Superior temporal gyrus (tissue), 1 donor: ENCODE measurements at regions not wholly inside any gene's neighbourhood (a gene's known extent, or its start where the extent isn't known, plus 50 kb on each side); places are given as distances from the start of the nearest gene placed in this dataset.

Experiments
- DNase-seq: peaks from one replicate; pipeline ENCODE4 v3.0.0-alpha.2; 2016; ENCODE audit errors: extremely low spot score

- DNase-seq, result no peak
These were observed 315.2 kb upstream of the SHH start for GRCh38 chr7:156127166-156128134.

GRCh38 chr7:156125841-156126730 is 313.8 kb upstream of the SHH start:
- no peak for DNase-seq

- no peak for DNase-seq
These were observed 312.1 kb upstream of the SHH start for GRCh38 chr7:156124356-156124755.

GRCh38 chr7:156123362-156123761 is 311.1 kb upstream of the SHH start:
- no peak for DNase-seq

- no peak for DNase-seq
These were observed 310.6 kb upstream of the SHH start for GRCh38 chr7:156122752-156123354.

- no peak for DNase-seq
These were observed 309.7 kb upstream of the SHH start for GRCh38 chr7:156121956-156122355.

- DNase-seq, result no peak
These were observed 309.2 kb upstream of the SHH start for GRCh38 chr7:156121434-156121833.

- DNase-seq, result no peak
These were observed 308.3 kb upstream of the SHH start for GRCh38 chr7:156120552-156120951.

- no peak for DNase-seq
These were observed 307.5 kb upstream of the SHH start for GRCh38 chr7:156119771-156120170.

- DNase-seq, result no peak
These were observed 306.0 kb upstream of the SHH start for GRCh38 chr7:156118248-156118645.

- no peak for DNase-seq
These were observed 305.4 kb upstream of the SHH start for GRCh38 chr7:156117542-156118247.

GRCh38 chr7:156116514-156117215 is 304.4 kb upstream of the SHH start:
- no peak for DNase-seq

GRCh38 chr7:156115582-156115981 is 303.3 kb upstream of the SHH start:
- DNase-seq, result no peak

- DNase-seq, result no peak
These were observed 301.5 kb upstream of the SHH start for GRCh38 chr7:156113731-156114130.

- DNase-seq, result no peak
These were observed 297.7 kb upstream of the SHH start for GRCh38 chr7:156109988-156110387.

- no peak for DNase-seq
These were observed 296.8 kb upstream of the SHH start for GRCh38 chr7:156109076-156109475.

- DNase-seq, result no peak
These were observed 295.7 kb upstream of the SHH start for GRCh38 chr7:156107957-156108356.

- no peak for DNase-seq
These were observed 293.8 kb upstream of the SHH start for GRCh38 chr7:156106107-156106426.

GRCh38 chr7:156105337-156106106 is 293.3 kb upstream of the SHH start:
- DNase-seq, result no peak
